Bronchial epithelial cell (primary cell): ENCODE measurements at regions not wholly inside any gene's neighbourhood (a gene's known extent, or its start where the extent isn't known, plus 50 kb on each side); places are given as distances from the start of the nearest gene placed in this dataset.
A peak's percentile ranks its signal among the peaks of the same experiment; 100 is the strongest.

ENCODE experiments used
- DNase-seq: peaks from one replicate; pipeline ENCODE4 v3.0.0-alpha.2; 2010; ENCODE audit warnings: low read depth
- FAIRE-seq: peaks from 2 replicates; lab custom pipeline; 2011; peaks lifted over from hg19 to GRCh38; lab: Jason Lieb, UNC
- H3K27me3 ChIP-seq: 2 replicates; pipeline ENCODE4 v1.5.1; 2011; ENCODE audit warnings: low read length; ENCODE audit not compliant: control insufficient read depth, insufficient read depth
- H3K36me3 ChIP-seq: 2 replicates; pipeline ENCODE4 v1.5.1; 2011; ENCODE audit warnings: low read length; ENCODE audit not compliant: control insufficient read depth, insufficient read depth
- H3K4me3 ChIP-seq: 2 replicates; pipeline ENCODE4 v1.5.1; 2011; ENCODE audit warnings: mild to moderate bottlenecking, low read depth, low read length, control low read depth
- TF ChIP-seq, protein P1 (sequence below): IDR thresholded peaks from 2 replicates; pipeline ENCODE4 v1.5.1; 2011; ENCODE audit warnings: mild to moderate bottlenecking, moderate library complexity, low read length, control low read depth, inconsistent platforms; ENCODE audit not compliant: insufficient read depth, severe bottlenecking

DNA sequence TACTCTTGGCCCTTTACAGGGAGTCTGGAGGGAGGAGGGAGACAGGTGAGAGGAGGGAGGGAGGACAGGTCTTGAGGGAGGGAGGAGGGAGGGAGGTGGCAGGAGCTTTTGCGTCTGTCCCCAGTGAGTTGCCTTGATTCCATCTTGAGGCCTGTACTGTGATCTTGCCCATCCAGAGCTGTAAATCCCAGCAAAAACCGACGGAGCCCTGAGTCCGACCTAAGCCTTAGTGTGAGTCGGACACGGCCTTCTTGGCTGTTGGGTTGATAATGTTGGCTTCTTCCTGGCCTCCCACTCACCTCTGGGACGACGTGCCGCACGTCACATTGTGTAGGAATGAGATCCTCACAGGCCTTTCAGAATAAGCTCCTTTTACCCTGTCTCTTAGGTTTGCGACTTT is 72.5 kb downstream of the RGS12 start:
- Histone ChIP-seq H3K27me3 (no peaks in the 10 kb centered on the region), H3K4me3 (no peak overlapping the region), H3K36me3 (no peaks in the 10 kb centered on the region)
- TF ChIP-seq, protein P1, sequence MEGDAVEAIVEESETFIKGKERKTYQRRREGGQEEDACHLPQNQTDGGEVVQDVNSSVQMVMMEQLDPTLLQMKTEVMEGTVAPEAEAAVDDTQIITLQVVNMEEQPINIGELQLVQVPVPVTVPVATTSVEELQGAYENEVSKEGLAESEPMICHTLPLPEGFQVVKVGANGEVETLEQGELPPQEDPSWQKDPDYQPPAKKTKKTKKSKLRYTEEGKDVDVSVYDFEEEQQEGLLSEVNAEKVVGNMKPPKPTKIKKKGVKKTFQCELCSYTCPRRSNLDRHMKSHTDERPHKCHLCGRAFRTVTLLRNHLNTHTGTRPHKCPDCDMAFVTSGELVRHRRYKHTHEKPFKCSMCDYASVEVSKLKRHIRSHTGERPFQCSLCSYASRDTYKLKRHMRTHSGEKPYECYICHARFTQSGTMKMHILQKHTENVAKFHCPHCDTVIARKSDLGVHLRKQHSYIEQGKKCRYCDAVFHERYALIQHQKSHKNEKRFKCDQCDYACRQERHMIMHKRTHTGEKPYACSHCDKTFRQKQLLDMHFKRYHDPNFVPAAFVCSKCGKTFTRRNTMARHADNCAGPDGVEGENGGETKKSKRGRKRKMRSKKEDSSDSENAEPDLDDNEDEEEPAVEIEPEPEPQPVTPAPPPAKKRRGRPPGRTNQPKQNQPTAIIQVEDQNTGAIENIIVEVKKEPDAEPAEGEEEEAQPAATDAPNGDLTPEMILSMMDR = no peak
- FAIRE-seq = no peak
- no peak for DNase-seq

DNA sequence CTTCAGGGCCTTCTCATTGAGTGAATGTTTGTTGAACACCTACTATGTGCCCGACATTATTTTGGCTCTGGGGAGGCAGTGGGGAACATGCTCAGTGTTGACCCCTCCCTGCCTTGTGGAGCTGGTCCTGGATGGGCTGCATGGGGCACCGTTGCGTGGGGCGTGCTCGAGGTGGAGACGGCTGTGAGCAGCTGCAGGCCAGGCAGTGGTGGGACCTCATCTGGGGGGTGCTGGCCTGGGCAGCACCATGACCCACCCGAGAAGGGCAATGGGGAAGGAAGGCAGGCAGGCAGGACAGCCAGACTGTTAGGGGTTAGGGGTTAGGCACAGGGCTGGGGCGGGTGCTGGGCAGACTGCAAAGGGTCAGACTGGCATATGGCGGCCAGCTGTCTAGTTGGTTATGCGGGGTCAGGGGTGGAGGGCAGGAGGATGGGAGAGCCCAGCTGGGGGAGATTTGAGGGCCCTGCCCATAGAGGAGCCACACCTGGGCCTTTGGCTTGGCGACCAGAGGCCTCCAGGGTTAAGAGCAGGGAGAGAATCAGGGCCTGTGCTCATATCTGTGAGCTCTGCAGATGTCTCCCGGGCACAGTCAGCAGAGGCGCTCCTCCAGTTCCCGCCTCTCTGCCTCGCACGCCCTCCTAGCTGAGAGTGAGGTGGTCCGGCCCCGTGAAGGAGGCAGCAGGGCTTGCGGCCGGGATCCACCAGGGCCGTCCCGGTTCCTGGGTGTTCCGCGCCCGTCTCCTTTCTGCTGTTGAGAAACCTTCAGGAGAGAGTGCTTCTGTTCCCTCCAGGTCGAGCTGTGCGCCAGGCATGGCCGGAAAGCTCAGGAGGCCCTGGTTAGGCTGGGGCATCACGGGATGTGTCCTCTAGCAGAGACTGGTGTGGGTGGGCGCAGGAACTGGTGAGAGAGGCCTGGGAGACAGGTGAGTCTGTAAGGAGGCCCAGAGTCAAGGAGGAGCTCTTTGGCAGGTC is 73.3 kb downstream of the RGS12 start:
- FAIRE-seq = peak; percentile 13
- Histone ChIP-seq H3K36me3 (no peaks in the 10 kb centered on the region), H3K4me3 (no peak overlapping the region), H3K27me3 (peaks cover 2% of the 10 kb centered on the region)
- DNase-seq = no peak
- TF ChIP-seq, protein P1 = no peak

DNA sequence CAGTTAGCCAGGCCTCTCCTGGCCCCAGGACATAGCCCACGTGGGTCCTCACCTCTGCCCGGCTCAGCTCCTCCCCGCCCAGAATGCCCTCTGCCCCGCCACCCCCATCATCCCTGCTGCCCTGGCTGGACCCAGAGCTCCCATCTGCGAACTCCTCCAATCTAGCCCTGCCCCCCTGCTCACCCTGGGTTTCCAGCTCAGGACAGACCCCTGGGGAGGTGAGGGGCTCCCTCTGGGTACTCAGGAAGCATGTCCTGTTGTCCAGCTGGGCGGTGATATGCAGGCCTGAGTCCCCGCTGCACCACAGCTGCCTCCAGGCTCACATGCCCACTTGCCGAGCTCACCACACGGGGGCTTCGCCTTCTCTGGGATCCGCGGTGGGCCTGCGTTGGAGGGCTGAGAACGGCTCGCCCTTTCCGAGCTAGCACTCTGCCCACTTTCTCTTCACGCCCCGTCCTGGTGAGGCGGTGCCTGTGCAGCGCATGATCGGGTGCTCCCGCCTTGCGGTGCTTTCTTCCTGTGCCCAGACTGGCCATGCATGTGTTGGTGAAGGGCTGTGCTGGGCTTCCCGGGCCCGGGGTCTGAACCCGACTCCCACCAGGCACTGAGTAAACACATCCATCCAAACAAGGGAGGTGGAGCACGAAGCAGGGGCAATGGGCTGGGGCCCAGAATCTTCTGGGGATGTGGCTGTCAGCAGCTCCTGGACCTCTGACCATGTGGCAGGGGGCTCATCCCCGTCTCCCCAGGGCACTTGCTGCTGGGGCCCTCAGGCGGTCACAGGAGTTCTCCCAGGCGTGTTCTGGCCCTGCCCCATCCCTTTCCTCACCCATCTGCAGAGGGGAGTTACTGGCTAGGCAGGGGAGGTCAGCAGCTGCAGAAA is 74.3 kb downstream of the RGS12 start:
- no peaks in the 10 kb centered on the region for H3K36me3 ChIP-seq
- H3K27me3 ChIP-seq = peaks cover 9% of the 10 kb centered on the region
- FAIRE-seq (no peak), DNase-seq (no peak)
- TF ChIP-seq, protein P1 = no peak
- H3K4me3 ChIP-seq = no peak overlapping the region

DNA sequence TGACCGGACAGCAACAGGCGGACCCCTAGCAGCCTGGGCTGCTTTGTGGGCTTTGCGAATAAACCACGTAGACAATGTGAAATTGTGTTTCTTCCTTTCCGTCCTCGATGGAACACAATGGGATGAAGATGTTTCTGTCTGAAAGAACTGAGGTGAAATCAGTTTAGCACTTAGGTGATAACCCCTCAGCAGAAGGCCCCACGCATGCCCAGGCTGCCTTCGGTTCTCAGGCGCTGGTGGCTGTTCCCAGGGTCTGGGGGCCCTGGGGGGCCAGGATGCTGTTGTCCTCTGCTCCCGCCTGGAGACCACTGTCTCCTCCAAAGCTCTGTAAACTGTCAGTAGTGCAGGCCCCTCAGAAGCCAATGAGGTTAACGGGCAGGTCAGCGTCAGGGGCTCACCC is 73.9 kb upstream of the HGFAC start:
- Histone ChIP-seq H3K36me3 (no peaks in the 10 kb centered on the region), H3K4me3 (no peak overlapping the region), H3K27me3 (peaks cover 9% of the 10 kb centered on the region)
- TF ChIP-seq, protein P1 = no peak
- peak; percentile 13 for FAIRE-seq
- DNase-seq = no peak

DNA sequence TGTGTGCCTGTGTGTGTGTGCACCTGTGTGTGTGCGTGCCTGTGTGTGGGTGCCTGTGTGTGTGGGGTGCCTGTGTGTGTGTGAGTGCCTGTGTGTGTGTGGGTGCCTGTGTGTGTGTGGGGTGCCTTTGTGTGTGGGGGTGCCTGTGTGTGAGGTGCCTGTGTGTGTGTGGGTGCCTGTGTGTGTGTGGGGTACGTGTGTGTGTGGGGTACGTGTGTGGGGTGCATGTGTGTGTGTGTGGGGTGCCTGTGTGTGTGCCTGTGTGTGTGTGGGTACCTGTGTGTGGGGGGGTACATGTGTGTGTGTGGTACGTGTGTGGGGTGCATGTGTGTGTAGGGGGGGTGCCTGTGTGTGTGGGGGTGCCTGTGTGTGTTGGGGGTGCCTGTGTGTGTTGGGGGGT is 73.4 kb upstream of the HGFAC start:
- FAIRE-seq (no peak), DNase-seq (no peak)
- TF ChIP-seq, protein P1 = no peak
- no peaks in the 10 kb centered on the region for H3K36me3 ChIP-seq
- H3K27me3 ChIP-seq = peaks cover 10% of the 10 kb centered on the region
- no peak overlapping the region for H3K4me3 ChIP-seq
